HL-60 (cell line): ENCODE measurements at regions not wholly inside any gene's neighbourhood (a gene's known extent, or its start where the extent isn't known, plus 50 kb on each side); places are given as distances from the start of the nearest gene placed in this dataset.

Experiments
- GABPA ChIP-seq: IDR thresholded peaks from 2 replicates; pipeline ENCODE4 v1.6.1; 2012; ENCODE audit warnings: low read depth
- POLR2AphosphoS5 ChIP-seq: IDR thresholded peaks from 2 replicates; pipeline ENCODE4 v1.6.1; 2012; ENCODE audit warnings: low read depth
- TF ChIP-seq, protein P1 (sequence below): IDR thresholded peaks from one replicate; pipeline ENCODE4 v1.5.1; 2011; ENCODE audit warnings: low read length, control low read depth, inconsistent platforms; ENCODE audit not compliant: insufficient read depth

DNA sequence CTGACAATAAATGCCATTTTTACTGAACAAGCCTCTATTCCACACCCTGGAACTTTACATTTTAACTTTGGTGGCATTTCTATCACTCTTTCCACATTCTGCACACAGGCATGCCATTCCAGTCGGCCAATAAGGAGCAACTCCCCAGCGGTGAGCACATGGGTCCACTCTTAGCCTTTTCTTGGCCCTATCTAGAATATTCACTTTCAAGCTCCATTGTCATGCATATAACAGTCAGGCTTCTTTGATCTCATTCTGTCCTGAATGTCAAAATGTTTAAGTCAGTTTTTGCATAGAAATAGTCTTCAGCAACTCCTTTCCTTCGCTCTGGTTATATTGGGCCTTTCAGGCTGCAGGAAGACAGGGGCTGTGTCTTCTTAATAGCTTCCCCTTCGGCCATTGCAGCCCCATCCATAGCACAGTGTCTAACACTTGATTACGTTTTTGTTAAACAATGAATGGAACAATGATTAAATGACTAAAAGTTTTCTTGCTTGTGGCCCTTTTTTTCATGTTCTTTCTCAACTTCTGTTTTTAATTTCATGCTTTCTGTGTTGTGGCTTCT is 427.3 kb downstream of the MFSD1 start:
- TF ChIP-seq, protein P1, sequence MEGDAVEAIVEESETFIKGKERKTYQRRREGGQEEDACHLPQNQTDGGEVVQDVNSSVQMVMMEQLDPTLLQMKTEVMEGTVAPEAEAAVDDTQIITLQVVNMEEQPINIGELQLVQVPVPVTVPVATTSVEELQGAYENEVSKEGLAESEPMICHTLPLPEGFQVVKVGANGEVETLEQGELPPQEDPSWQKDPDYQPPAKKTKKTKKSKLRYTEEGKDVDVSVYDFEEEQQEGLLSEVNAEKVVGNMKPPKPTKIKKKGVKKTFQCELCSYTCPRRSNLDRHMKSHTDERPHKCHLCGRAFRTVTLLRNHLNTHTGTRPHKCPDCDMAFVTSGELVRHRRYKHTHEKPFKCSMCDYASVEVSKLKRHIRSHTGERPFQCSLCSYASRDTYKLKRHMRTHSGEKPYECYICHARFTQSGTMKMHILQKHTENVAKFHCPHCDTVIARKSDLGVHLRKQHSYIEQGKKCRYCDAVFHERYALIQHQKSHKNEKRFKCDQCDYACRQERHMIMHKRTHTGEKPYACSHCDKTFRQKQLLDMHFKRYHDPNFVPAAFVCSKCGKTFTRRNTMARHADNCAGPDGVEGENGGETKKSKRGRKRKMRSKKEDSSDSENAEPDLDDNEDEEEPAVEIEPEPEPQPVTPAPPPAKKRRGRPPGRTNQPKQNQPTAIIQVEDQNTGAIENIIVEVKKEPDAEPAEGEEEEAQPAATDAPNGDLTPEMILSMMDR, result no peak
- TF ChIP-seq GABPA (no peak), POLR2AphosphoS5 (no peak)
